ENCODE measurements at regions not wholly inside any gene's neighbourhood (a gene's known extent, or its start where the extent isn't known, plus 50 kb on each side); places are given as distances from the start of the nearest gene placed in this dataset.

DNA sequence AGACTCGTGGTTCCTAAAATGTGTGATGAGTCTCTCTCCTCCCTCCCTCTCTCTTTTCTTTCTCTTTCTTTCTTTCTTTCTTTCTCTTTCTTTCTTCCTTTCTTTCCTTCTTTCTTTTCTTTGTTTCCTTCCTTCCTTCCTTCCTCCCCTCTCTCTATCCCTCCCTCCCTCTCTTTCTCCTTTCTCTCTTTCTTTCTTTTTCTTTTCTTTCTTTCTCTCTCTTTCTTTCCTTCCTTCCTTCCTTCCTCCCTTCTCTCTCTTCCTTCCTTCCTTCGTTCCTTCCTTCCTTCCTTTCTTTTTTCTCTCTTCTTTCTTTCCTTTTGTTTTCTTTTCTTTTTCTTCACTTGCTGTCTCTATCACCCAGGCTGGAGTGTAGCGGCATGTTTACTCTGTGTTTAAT lies 290.8 kb downstream of the NFKBIZ start:
- Mint-ChIP-seq H3K27ac (no peak overlapping the region), H3K36me3 (ENCODE audit: low read depth) (no peaks in the 10 kb centered on the region), H3K4me1 (peaks cover 4% of the 10 kb centered on the region), H3K27me3 (peaks cover 4% of the 10 kb centered on the region), H3K4me3 (no peak overlapping the region), H3K9me3 (ENCODE audit: low read depth) (no peaks in the 10 kb centered on the region)
- intact Hi-C loops (cut with DNase I, micrococcal nuclease) = no loop called here
- DNase-seq (no peak), ATAC-seq (no peak)
- POLR2A ChIA-PET = no interaction called here
- CTCF ChIA-PET = interaction anchor here (1.2 to 2.3 kb wide), 2 partner anchors 7 to 18 kb away, joined by 3 to 5 read pairs; no protein-coding TSS in a partner anchor

- no peak overlapping the region for H3K4me3 Mint-ChIP-seq
- no peak overlapping the region for H3K27ac Mint-ChIP-seq
- no peaks in the 10 kb centered on the region for H3K9me3 Mint-ChIP-seq (ENCODE audit: low read depth)
- ATAC-seq (no peak), DNase-seq (no peak)
- POLR2A ChIA-PET = interaction anchor here (0.5 kb wide), 1 partner anchor 20 kb away, joined by 4 read pairs; no protein-coding TSS in a partner anchor
- H3K27me3 Mint-ChIP-seq = peaks cover 2% of the 10 kb centered on the region
- no peaks in the 10 kb centered on the region for H3K36me3 Mint-ChIP-seq (ENCODE audit: low read depth)
- intact Hi-C loops (cut with DNase I, micrococcal nuclease) = no loop called here
- H3K4me1 Mint-ChIP-seq = no peaks in the 10 kb centered on the region
- CTCF ChIA-PET = interaction anchor here (1.2 kb wide), 1 partner anchor 19 kb away, joined by 3 read pairs; no protein-coding TSS in a partner anchor
Measured at GRCh38 chr3:102141096-102141927, 292.0 kb downstream of the NFKBIZ start.

- H3K27ac Mint-ChIP-seq = no peak overlapping the region
- H3K27me3 Mint-ChIP-seq = peaks cover 2% of the 10 kb centered on the region
- ATAC-seq = no peak
- CTCF ChIA-PET = interaction anchor here (1.5 kb wide), 1 partner anchor 9 kb away, joined by 5 read pairs; no protein-coding TSS in a partner anchor
- no peak overlapping the region for H3K4me3 Mint-ChIP-seq
- POLR2A ChIA-PET = no interaction called here
- no peaks in the 10 kb centered on the region for H3K36me3 Mint-ChIP-seq (ENCODE audit: low read depth)
- H3K4me1 Mint-ChIP-seq = no peaks in the 10 kb centered on the region
- intact Hi-C loops (cut with DNase I, micrococcal nuclease) = no loop called here
- no peaks in the 10 kb centered on the region for H3K9me3 Mint-ChIP-seq (ENCODE audit: low read depth)
- no peak for DNase-seq
Measured at GRCh38 chr3:102141928-102142239, 292.6 kb downstream of the NFKBIZ start.

DNA sequence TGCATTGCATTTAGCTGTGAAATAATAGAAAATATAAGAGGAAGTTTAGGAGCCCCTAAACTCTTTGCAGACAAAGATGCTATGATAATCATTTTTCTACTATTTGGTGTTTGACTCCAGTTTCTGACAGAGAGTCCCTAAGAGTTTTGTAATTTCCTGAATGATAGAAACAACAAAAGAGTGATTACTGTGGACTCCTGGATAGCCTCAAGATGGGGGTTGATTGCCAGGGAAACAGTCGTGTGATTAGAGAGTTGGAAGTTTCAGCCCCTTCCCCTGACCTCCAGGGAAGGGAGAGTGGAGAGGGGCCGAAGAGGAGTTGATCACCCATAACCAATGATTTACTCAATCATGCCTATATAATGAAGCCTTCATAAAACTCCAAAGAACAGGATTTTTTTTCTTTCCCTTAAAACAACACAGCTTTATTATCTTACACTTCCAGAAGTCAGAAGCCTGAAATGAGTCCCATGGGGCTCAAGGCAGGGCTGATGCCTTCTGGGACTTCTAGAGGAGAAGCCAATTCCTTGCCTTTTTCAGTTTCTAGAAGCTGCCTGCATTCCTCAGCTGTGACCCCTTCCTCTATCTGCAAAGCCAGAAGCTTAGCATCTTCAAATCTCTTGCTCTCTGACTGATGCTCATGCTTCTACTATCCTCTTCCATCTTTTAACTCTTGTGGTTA lies 292.3 kb upstream of the ZPLD1 start:
- intact Hi-C loops (cut with DNase I, micrococcal nuclease) = no loop called here
- POLR2A ChIA-PET = interaction anchor here (0.6 kb wide), 1 partner anchor 366 kb away, joined by 12 read pairs; no protein-coding TSS in a partner anchor
- no peak overlapping the region for H3K27ac Mint-ChIP-seq

GRCh38 chr3:102143536-102143935 lies 291.3 kb upstream of the ZPLD1 start:
- H3K27ac Mint-ChIP-seq = no peak overlapping the region
- H3K4me3 Mint-ChIP-seq = no peak overlapping the region
- intact Hi-C loops (cut with DNase I, micrococcal nuclease) = no loop called here
- DNase-seq (no peak), ATAC-seq (no peak)
- ChIA-PET CTCF (no interaction called here), POLR2A (no interaction called here)
- H3K4me1 Mint-ChIP-seq = no peaks in the 10 kb centered on the region
- H3K27me3 Mint-ChIP-seq = peaks cover 2% of the 10 kb centered on the region
- H3K9me3 Mint-ChIP-seq (ENCODE audit: low read depth) = no peaks in the 10 kb centered on the region
- no peaks in the 10 kb centered on the region for H3K36me3 Mint-ChIP-seq (ENCODE audit: low read depth)

More for the DNA sequence above, 292.3 kb upstream of the ZPLD1 start:
- CTCF ChIA-PET = interaction anchor here (1.5 kb wide), 1 partner anchor 9 kb away, joined by 5 read pairs; no protein-coding TSS in a partner anchor
- no peaks in the 10 kb centered on the region for H3K36me3 Mint-ChIP-seq (ENCODE audit: low read depth)
- ATAC-seq = no peak
- H3K27me3 Mint-ChIP-seq = peaks cover 2% of the 10 kb centered on the region
- no peaks in the 10 kb centered on the region for H3K9me3 Mint-ChIP-seq (ENCODE audit: low read depth)
- no peak overlapping the region for H3K4me3 Mint-ChIP-seq
- no peak for DNase-seq
- H3K4me1 Mint-ChIP-seq = no peaks in the 10 kb centered on the region

GRCh38 chr3:102144063-102144462 lies 290.8 kb upstream of the ZPLD1 start:
- H3K36me3 Mint-ChIP-seq (ENCODE audit: low read depth) = no peaks in the 10 kb centered on the region
- no peaks in the 10 kb centered on the region for H3K9me3 Mint-ChIP-seq (ENCODE audit: low read depth)
- intact Hi-C loops (cut with DNase I, micrococcal nuclease) = no loop called here
- CTCF ChIA-PET = interaction anchor here (0.6 kb wide), 1 partner anchor 264 kb away, joined by 3 read pairs; no protein-coding TSS in a partner anchor
- H3K27ac Mint-ChIP-seq = no peak overlapping the region
- no peaks in the 10 kb centered on the region for H3K4me1 Mint-ChIP-seq
- no peak for ATAC-seq
- no peak overlapping the region for H3K4me3 Mint-ChIP-seq
- H3K27me3 Mint-ChIP-seq = peaks cover 2% of the 10 kb centered on the region
- no peak for DNase-seq
- POLR2A ChIA-PET = no interaction called here

- POLR2A ChIA-PET = no interaction called here
- H3K9me3 Mint-ChIP-seq (ENCODE audit: low read depth) = peaks cover 20% of the 10 kb centered on the region
- DNase-seq (no peak), ATAC-seq (no peak)
- H3K4me3 Mint-ChIP-seq = no peak overlapping the region
- peaks cover 12% of the 10 kb centered on the region for H3K4me1 Mint-ChIP-seq
- intact Hi-C loops (cut with DNase I, micrococcal nuclease) = no loop called here
- CTCF ChIA-PET = interaction anchor here (0.8 to 1.1 kb wide), 2 partner anchors 18 to 56 kb away, joined by 3 to 4 read pairs; no protein-coding TSS in a partner anchor
- H3K27ac Mint-ChIP-seq = no peak overlapping the region
- peaks cover 12% of the 10 kb centered on the region for H3K36me3 Mint-ChIP-seq (ENCODE audit: low read depth)
- H3K27me3 Mint-ChIP-seq = no peaks in the 10 kb centered on the region
Measured at GRCh38 chr3:102148598-102149337, 286.0 kb upstream of the ZPLD1 start.

- intact Hi-C loops (cut with DNase I, micrococcal nuclease) = no loop called here
- ATAC-seq (no peak), DNase-seq (no peak)
- Mint-ChIP-seq H3K4me3 (no peak overlapping the region), H3K36me3 (ENCODE audit: low read depth) (peaks cover 12% of the 10 kb centered on the region), H3K27ac (no peak overlapping the region), H3K9me3 (ENCODE audit: low read depth) (peaks cover 20% of the 10 kb centered on the region), H3K4me1 (peaks cover 16% of the 10 kb centered on the region), H3K27me3 (peaks cover 2% of the 10 kb centered on the region)
- POLR2A ChIA-PET = no interaction called here
- CTCF ChIA-PET = no interaction called here
Measured at GRCh38 chr3:102151935-102152334, 282.9 kb upstream of the ZPLD1 start.

DNA sequence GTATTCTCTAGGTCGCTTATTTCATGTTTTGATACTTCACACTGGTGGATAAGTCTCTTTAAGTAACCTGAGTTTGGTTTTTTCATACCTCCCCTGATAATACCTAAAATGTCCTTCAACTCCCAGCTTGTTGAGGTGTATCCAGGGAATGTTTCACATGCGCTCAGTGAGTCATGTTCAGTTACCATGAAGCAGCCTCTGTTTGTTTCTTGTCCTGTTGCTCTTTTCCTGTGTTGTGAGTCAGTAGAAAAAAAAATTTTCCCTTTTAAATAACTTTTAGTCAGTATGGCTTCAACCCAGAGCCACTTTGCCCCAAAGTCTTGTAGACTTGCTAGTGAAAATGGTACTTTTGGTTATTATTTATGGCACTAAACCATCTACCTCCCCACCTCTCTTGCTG lies 278.4 kb upstream of the ZPLD1 start:
- DNase-seq (no peak), ATAC-seq (no peak)
- Mint-ChIP-seq H3K36me3 (ENCODE audit: low read depth) (peaks cover 10% of the 10 kb centered on the region), H3K27ac (no peak overlapping the region), H3K4me1 (peaks cover 17% of the 10 kb centered on the region), H3K27me3 (peaks cover 2% of the 10 kb centered on the region), H3K4me3 (no peak overlapping the region), H3K9me3 (ENCODE audit: low read depth) (peaks cover 12% of the 10 kb centered on the region)
- ChIA-PET CTCF (interaction anchor here (0.6 kb wide), 1 partner anchor 260 kb away, joined by 3 read pairs; no protein-coding TSS in a partner anchor), POLR2A (no interaction called here)
- intact Hi-C loops (cut with DNase I, micrococcal nuclease) = no loop called here

DNA sequence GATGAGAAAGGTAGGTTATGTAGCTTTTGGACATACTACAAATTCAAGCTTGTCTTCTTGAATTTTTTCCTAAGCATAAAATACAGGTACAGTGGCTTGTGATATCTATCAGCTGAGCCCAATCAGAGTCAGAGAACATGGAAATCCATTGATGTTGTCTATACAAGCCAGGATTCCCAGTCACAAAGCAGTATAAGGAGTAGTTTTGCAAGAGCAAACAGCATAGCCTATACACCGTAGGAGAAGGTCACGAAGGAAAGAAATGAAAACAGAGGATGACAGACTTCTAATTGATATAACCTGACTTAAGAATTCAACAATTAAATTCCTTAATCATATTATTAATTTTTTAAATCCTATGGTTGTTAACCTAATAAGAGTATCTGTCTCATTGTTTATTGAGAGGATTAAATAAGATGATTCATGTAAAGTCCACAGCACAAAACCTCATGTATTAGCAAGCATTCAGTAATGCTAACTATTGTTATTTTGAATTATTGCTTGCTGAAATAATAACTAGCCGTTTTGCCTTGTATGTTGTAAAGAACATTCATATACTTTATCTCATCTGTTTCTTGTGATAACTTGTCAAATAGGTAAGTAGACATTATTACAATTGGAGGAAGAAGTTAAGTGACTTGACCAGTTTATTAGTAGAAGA lies 276.6 kb upstream of the ZPLD1 start:
- POLR2A ChIA-PET = no interaction called here
- Mint-ChIP-seq H3K9me3 (ENCODE audit: low read depth) (no peaks in the 10 kb centered on the region), H3K4me1 (peaks cover 26% of the 10 kb centered on the region)

More for the DNA sequence above, 276.6 kb upstream of the ZPLD1 start:
- H3K36me3 Mint-ChIP-seq (ENCODE audit: low read depth) = no peaks in the 10 kb centered on the region
- intact Hi-C loops (cut with DNase I, micrococcal nuclease) = no loop called here
- DNase-seq (no peak), ATAC-seq (no peak)
- peaks cover 2% of the 10 kb centered on the region for H3K27me3 Mint-ChIP-seq
- CTCF ChIA-PET = interaction anchor here (1.5 kb wide), 1 partner anchor 344 kb away, joined by 4 read pairs; no protein-coding TSS in a partner anchor
- no peak overlapping the region for H3K27ac Mint-ChIP-seq
- no peak overlapping the region for H3K4me3 Mint-ChIP-seq
